DOHH2 (cell line): ENCODE measurements at regions not wholly inside any gene's neighbourhood (a gene's known extent, or its start where the extent isn't known, plus 50 kb on each side); places are given as distances from the start of the nearest gene placed in this dataset.

Experiments
- H3F3A ChIP-seq: fragments of 200-600 bp; sonication (generic), shearing (Covaris generic); 2 replicates; pipeline ENCODE4 v1.6.0; 2016; ENCODE audit warnings: antibody characterized with exemption, mild to moderate bottlenecking; ENCODE audit not compliant: control insufficient read depth, insufficient read depth
- H3K27ac ChIP-seq: fragments of 200-600 bp; sonication (generic); 2 replicates; pipeline ENCODE4 v1.5.1; 2014; ENCODE audit warnings: low read depth, mild to moderate bottlenecking, low read length, moderate library complexity
- H3K27me3 ChIP-seq: fragments of 200-600 bp; sonication (generic); 2 replicates; pipeline ENCODE4 v1.6.1; 2014; ENCODE audit warnings: mild to moderate bottlenecking, low read length, mixed read lengths; ENCODE audit not compliant: control insufficient read depth
- H3K36me3 ChIP-seq: fragments of 200-600 bp; sonication (generic); 2 replicates; pipeline ENCODE4 v1.6.1; 2014; ENCODE audit warnings: mild to moderate bottlenecking, low read length, moderate library complexity, mixed read lengths; ENCODE audit not compliant: control insufficient read depth
- H3K4me1 ChIP-seq: fragments of 200-600 bp; sonication (generic); 2 replicates; pipeline ENCODE4 v1.6.1; 2014; ENCODE audit warnings: mild to moderate bottlenecking, low read length, mixed read lengths; ENCODE audit not compliant: control insufficient read depth
- H3K4me2 ChIP-seq: fragments of 200-600 bp; sonication (generic); 2 replicates; pipeline ENCODE4 v1.6.0; 2014; ENCODE audit warnings: mild to moderate bottlenecking, low read length, moderate library complexity
- H3K4me3 ChIP-seq: fragments of 200-600 bp; sonication (generic); 2 replicates; pipeline ENCODE4 v1.5.1; 2014; ENCODE audit warnings: mild to moderate bottlenecking, low read length, mixed read lengths
- H3K79me2 ChIP-seq: fragments of 200-600 bp; sonication (generic); 2 replicates; pipeline ENCODE4 v1.6.1; 2014; ENCODE audit warnings: mild to moderate bottlenecking, low read length, mixed read lengths; ENCODE audit not compliant: control insufficient read depth
- H3K9me2 ChIP-seq: fragments of 200-600 bp; sonication (generic); replicated peaks from 2 replicates; pipeline ENCODE4 v1.6.1; 2014; ENCODE audit warnings: mild to moderate bottlenecking, low read length, mixed read lengths; ENCODE audit not compliant: control insufficient read depth
- H3K9me3 ChIP-seq: fragments of 200-600 bp; sonication (generic); 2 replicates; pipeline ENCODE4 v1.6.1; 2014; ENCODE audit warnings: antibody characterized with exemption, low read length, mixed read lengths; ENCODE audit not compliant: control insufficient read depth, insufficient read depth
- H4K20me1 ChIP-seq: fragments of 200-600 bp; sonication (generic); 2 replicates; pipeline ENCODE4 v1.6.0; 2014; ENCODE audit warnings: low read depth, mild to moderate bottlenecking, antibody characterized with exemption, low read length, moderate library complexity; ENCODE audit not compliant: control insufficient read depth, insufficient read depth
- CTCF ChIP-seq: fragments of 200-600 bp; sonication (generic); IDR thresholded peaks from one replicate; pipeline ENCODE4 v1.5.1; 2014; ENCODE audit warnings: antibody characterized with exemption, mild to moderate bottlenecking, low read depth, low read length; ENCODE audit not compliant: poor library complexity, severe bottlenecking
- EZH2phosphoT487 ChIP-seq: fragments of 200-600 bp; sonication (generic); IDR thresholded peaks from 2 replicates; pipeline ENCODE4 v1.6.1; 2017; ENCODE audit warnings: borderline replicate concordance, mild to moderate bottlenecking, antibody characterized with exemption, low read length, moderate library complexity, mixed read lengths

- H3K9me3 ChIP-seq = no peaks in the 10 kb centered on the region
- no peak overlapping the region for H3K27ac ChIP-seq
- no peak for TF ChIP-seq CTCF
- TF ChIP-seq EZH2phosphoT487 = no peak
- no peak overlapping the region for H3K4me3 ChIP-seq
- H3K4me1 ChIP-seq = peaks cover 13% of the 10 kb centered on the region
- H3K27me3 ChIP-seq = no peaks in the 10 kb centered on the region
- no peaks in the 10 kb centered on the region for H3K9me2 ChIP-seq
- H3F3A ChIP-seq = no peaks in the 10 kb centered on the region
- no peaks in the 10 kb centered on the region for H3K79me2 ChIP-seq
- H4K20me1 ChIP-seq = no peaks in the 10 kb centered on the region
- H3K4me2 ChIP-seq = no peak overlapping the region
- H3K36me3 ChIP-seq = no peaks in the 10 kb centered on the region
Observed at GRCh38 chr10:110432084-110432483, 65.6 kb upstream of the DUSP5 start.

GRCh38 chr10:110432814-110433565, 64.7 kb upstream of the DUSP5 start:
- Histone ChIP-seq H3K9me3 (no peaks in the 10 kb centered on the region), H3K27ac (no peak overlapping the region), H3K4me1 (peaks cover 20% of the 10 kb centered on the region), H3K4me2 (no peak overlapping the region), H3F3A (no peaks in the 10 kb centered on the region), H3K9me2 (no peaks in the 10 kb centered on the region), H3K27me3 (no peaks in the 10 kb centered on the region), H4K20me1 (no peaks in the 10 kb centered on the region), H3K4me3 (no peak overlapping the region), H3K79me2 (no peaks in the 10 kb centered on the region), H3K36me3 (no peaks in the 10 kb centered on the region)
- TF ChIP-seq CTCF (no peak), EZH2phosphoT487 (no peak)

DNA sequence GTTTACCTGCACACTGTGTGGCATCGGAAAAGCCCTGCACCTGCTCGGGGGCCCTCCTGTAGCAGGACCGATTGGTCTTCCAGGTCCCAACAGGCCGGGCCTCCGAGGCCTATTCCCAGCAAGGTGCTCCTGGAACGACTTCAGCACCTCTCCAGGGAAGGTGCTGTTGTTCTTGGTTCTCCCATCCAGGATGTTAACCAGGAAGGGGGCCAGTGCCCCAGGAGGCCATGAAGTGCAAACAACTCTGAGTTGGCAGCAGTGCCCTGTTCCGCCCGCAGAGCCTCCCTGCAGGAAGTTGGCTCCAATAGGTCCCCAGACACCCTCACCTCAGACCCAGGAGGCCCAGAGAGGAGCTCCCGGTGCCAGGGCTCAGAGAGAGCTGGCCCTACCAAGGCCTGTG, 64.0 kb upstream of the DUSP5 start:
- peaks cover 26% of the 10 kb centered on the region for H3K4me1 ChIP-seq
- no peaks in the 10 kb centered on the region for H3K9me2 ChIP-seq
- no peak overlapping the region for H3K4me3 ChIP-seq
- H3K36me3 ChIP-seq = no peaks in the 10 kb centered on the region
- no peak overlapping the region for H3K27ac ChIP-seq
- TF ChIP-seq EZH2phosphoT487 = no peak
- no peak for TF ChIP-seq CTCF
- H3K27me3 ChIP-seq = no peaks in the 10 kb centered on the region
- H4K20me1 ChIP-seq = no peaks in the 10 kb centered on the region
- no peak overlapping the region for H3K4me2 ChIP-seq
- H3K79me2 ChIP-seq = no peaks in the 10 kb centered on the region
- no peaks in the 10 kb centered on the region for H3K9me3 ChIP-seq
- H3F3A ChIP-seq = no peaks in the 10 kb centered on the region
